ENCODE measurements at regions not wholly inside any gene's neighbourhood (a gene's known extent, or its start where the extent isn't known, plus 50 kb on each side); places are given as distances from the start of the nearest gene placed in this dataset.

- no peak for DNase-seq (ENCODE audit: low read depth, low spot score)
These were observed 58.8 kb downstream of the SPRY1 start for GRCh38 chr4:123455360-123455759.

GRCh38 chr4:123462007-123462406 lies 65.4 kb downstream of the SPRY1 start:
- DNase-seq (ENCODE audit: low read depth, low spot score), result no peak

- no peak for DNase-seq (ENCODE audit: low read depth, low spot score)
These were observed 67.3 kb downstream of the SPRY1 start for GRCh38 chr4:123463869-123464268.

GRCh38 chr4:123465416-123465815 lies 68.8 kb downstream of the SPRY1 start:
- no peak for DNase-seq (ENCODE audit: low read depth, low spot score)

- no peak for DNase-seq (ENCODE audit: low read depth, low spot score)
These were observed 69.6 kb downstream of the SPRY1 start for GRCh38 chr4:123466080-123466785.

GRCh38 chr4:123468479-123469031 lies 72.0 kb downstream of the SPRY1 start:
- DNase-seq (ENCODE audit: low read depth, low spot score), result no peak

GRCh38 chr4:123469245-123469644 lies 72.7 kb downstream of the SPRY1 start:
- DNase-seq (ENCODE audit: low read depth, low spot score), result no peak

- no peak for DNase-seq (ENCODE audit: low read depth, low spot score)
These were observed 73.1 kb downstream of the SPRY1 start for GRCh38 chr4:123469696-123470095.

GRCh38 chr4:123470640-123471039 lies 74.0 kb downstream of the SPRY1 start:
- no peak for DNase-seq (ENCODE audit: low read depth, low spot score)

GRCh38 chr4:123471655-123472369 lies 75.2 kb downstream of the SPRY1 start:
- no peak for DNase-seq (ENCODE audit: low read depth, low spot score)

- no peak for DNase-seq (ENCODE audit: low read depth, low spot score)
These were observed 78.2 kb downstream of the SPRY1 start for GRCh38 chr4:123474817-123475216.

- DNase-seq (ENCODE audit: low read depth, low spot score), result no peak
These were observed 79.5 kb downstream of the SPRY1 start for GRCh38 chr4:123476089-123476488.

GRCh38 chr4:123477711-123478209 lies 81.2 kb downstream of the SPRY1 start:
- DNase-seq (ENCODE audit: low read depth, low spot score), result no peak

- no peak for DNase-seq (ENCODE audit: low read depth, low spot score)
These were observed 82.3 kb downstream of the SPRY1 start for GRCh38 chr4:123478859-123479345.

GRCh38 chr4:123479944-123480343 lies 83.3 kb downstream of the SPRY1 start:
- no peak for DNase-seq (ENCODE audit: low read depth, low spot score)

- DNase-seq (ENCODE audit: low read depth, low spot score), result no peak
These were observed 84.3 kb downstream of the SPRY1 start for GRCh38 chr4:123480706-123481418.

GRCh38 chr4:123481717-123482116 lies 85.1 kb downstream of the SPRY1 start:
- no peak for DNase-seq (ENCODE audit: low read depth, low spot score)

- no peak for DNase-seq (ENCODE audit: low read depth, low spot score)
These were observed 87.8 kb downstream of the SPRY1 start for GRCh38 chr4:123484291-123484926.

- DNase-seq (ENCODE audit: low read depth, low spot score), result no peak
These were observed 89.0 kb downstream of the SPRY1 start for GRCh38 chr4:123485601-123486000.

- no peak for DNase-seq (ENCODE audit: low read depth, low spot score)
These were observed 92.3 kb downstream of the SPRY1 start for GRCh38 chr4:123488916-123489315.

- no peak for DNase-seq (ENCODE audit: low read depth, low spot score)
These were observed 98.9 kb downstream of the SPRY1 start for GRCh38 chr4:123495530-123495929.

All from smooth muscle cell of the brain vasculature (primary cell).